HepG2 (cell line): ENCODE measurements at regions not wholly inside any gene's neighbourhood (a gene's known extent, or its start where the extent isn't known, plus 50 kb on each side); places are given as distances from the start of the nearest gene placed in this dataset.

ENCODE experiments used
- AGO1 ChIP-seq: fragments of 200-400 bp; formaldehyde crosslinking; IDR thresholded peaks from 2 replicates; pipeline ENCODE4 v1.6.1; 2017; ENCODE audit warnings: mild to moderate bottlenecking, low read depth, low read length, moderate library complexity; ENCODE audit not compliant: poor library complexity, severe bottlenecking
- ARNT ChIP-seq: fragments of 450-650 bp; IDR thresholded peaks from 2 replicates; pipeline ENCODE4 v1.6.1; 2017
- ATM ChIP-seq: fragments of 450-650 bp; IDR thresholded peaks from 2 replicates; pipeline ENCODE4 v1.7.1; 2017; ENCODE audit warnings: mild to moderate bottlenecking, borderline replicate concordance
- CHD2 ChIP-seq: IDR thresholded peaks from 2 replicates; pipeline ENCODE4 v1.6.1; 2011; ENCODE audit warnings: low read depth, low read length, improper control_type of control experiment
- DMAP1 ChIP-seq: IDR thresholded peaks from 2 replicates; pipeline ENCODE4 v1.6.1; 2016
- FLYWCH1 ChIP-seq: sonication (generic); formaldehyde crosslinking; IDR thresholded peaks from 2 replicates; pipeline ENCODE4 v1.8.1; 2023; ENCODE audit warnings: mild to moderate bottlenecking, missing genetic modification reagents
- HMGXB3 ChIP-seq: sonication (generic); formaldehyde crosslinking; IDR thresholded peaks from 2 replicates; pipeline ENCODE4 v1.4.0; 2020; ENCODE audit warnings: missing genetic modification reagents, borderline replicate concordance
- HNRNPUL1 ChIP-seq: fragments of 200-400 bp; formaldehyde crosslinking; IDR thresholded peaks from 2 replicates; pipeline ENCODE4 v1.6.1; 2017; ENCODE audit warnings: low read depth, mild to moderate bottlenecking, low read length, moderate library complexity
- JUND ChIP-seq: sonication (generic); formaldehyde crosslinking; IDR thresholded peaks from 2 replicates; pipeline ENCODE4 v1.8.0; 2022; ENCODE audit warnings: mild to moderate bottlenecking, missing genetic modification reagents
- KAT7 ChIP-seq: IDR thresholded peaks from 2 replicates; pipeline ENCODE4 v1.6.1; 2018; ENCODE audit warnings: borderline replicate concordance, missing compliant biosample characterization
- NKX3-1 ChIP-seq: sonication (generic); formaldehyde crosslinking; IDR thresholded peaks from 2 replicates; pipeline ENCODE4 v1.5.0; 2020; ENCODE audit warnings: missing genetic modification reagents
- SAP130 ChIP-seq: IDR thresholded peaks from 2 replicates; pipeline ENCODE4 v1.6.1; 2016; ENCODE audit warnings: low read depth
- SMAD9 ChIP-seq: sonication (generic); formaldehyde crosslinking; IDR thresholded peaks from 2 replicates; pipeline ENCODE4 v1.5.1; 2020; ENCODE audit warnings: mild to moderate bottlenecking, missing genetic modification reagents
- ZNF451 ChIP-seq: sonication (generic); formaldehyde crosslinking; IDR thresholded peaks from 2 replicates; pipeline ENCODE4 v1.5.0; 2020; ENCODE audit warnings: mild to moderate bottlenecking, missing genetic modification reagents
- ZNF615 ChIP-seq: sonication (generic); formaldehyde crosslinking; IDR thresholded peaks from 2 replicates; pipeline ENCODE4 v1.5.0; 2020; ENCODE audit warnings: mild to moderate bottlenecking, missing genetic modification reagents, borderline replicate concordance
- ZNF629 ChIP-seq: sonication (generic); formaldehyde crosslinking; conservative IDR thresholded peaks from 2 replicates; pipeline ENCODE4 v1.5.0; 2020; ENCODE audit warnings: missing genetic modification reagents
- ZNF660 ChIP-seq: sonication (generic); formaldehyde crosslinking; IDR thresholded peaks from 2 replicates; pipeline ENCODE4 v1.5.1; 2020; ENCODE audit warnings: mild to moderate bottlenecking, low read depth, missing genetic modification reagents, borderline replicate concordance
- ZNF777 ChIP-seq: sonication (generic); formaldehyde crosslinking; IDR thresholded peaks from 2 replicates; pipeline ENCODE4 v1.4.0; 2020; ENCODE audit warnings: missing genetic modification reagents
- ZSCAN25 ChIP-seq: sonication (generic); formaldehyde crosslinking; IDR thresholded peaks from 2 replicates; pipeline ENCODE4 v1.8.0; 2022; ENCODE audit warnings: mild to moderate bottlenecking, missing genetic modification reagents
- ZXDC ChIP-seq: sonication (generic); formaldehyde crosslinking; IDR thresholded peaks from 2 replicates; pipeline ENCODE4 v1.5.0; 2020; ENCODE audit warnings: mild to moderate bottlenecking, missing genetic modification reagents
- TF ChIP-seq, protein P1 (sequence below): sonication (generic); formaldehyde crosslinking; IDR thresholded peaks from 2 replicates; pipeline ENCODE4 v1.4.0; 2020; ENCODE audit warnings: low read depth, missing genetic modification reagents

- TF ChIP-seq ZNF660 (CRISPR knock-in tag) (no peak), ARNT (no peak), HMGXB3 (CRISPR knock-in tag) (no peak), ATM (no peak), DMAP1 (CRISPR knock-in tag) (no peak), NKX3-1 (no peak), JUND (CRISPR knock-in tag) (no peak), HNRNPUL1 (no peak), ZSCAN25 (CRISPR knock-in tag) (no peak), FLYWCH1 (CRISPR knock-in tag) (no peak), SMAD9 (no peak), AGO1 (no peak), ZXDC (CRISPR knock-in tag) (no peak), KAT7 (CRISPR knock-in tag) (no peak), CHD2 (no peak), ZNF451 (CRISPR knock-in tag) (no peak), ZNF629 (CRISPR knock-in tag) (no peak), ZNF777 (CRISPR knock-in tag) (no peak), ZNF615 (no peak), SAP130 (CRISPR knock-in tag) (no peak)
- TF ChIP-seq, protein P1, sequence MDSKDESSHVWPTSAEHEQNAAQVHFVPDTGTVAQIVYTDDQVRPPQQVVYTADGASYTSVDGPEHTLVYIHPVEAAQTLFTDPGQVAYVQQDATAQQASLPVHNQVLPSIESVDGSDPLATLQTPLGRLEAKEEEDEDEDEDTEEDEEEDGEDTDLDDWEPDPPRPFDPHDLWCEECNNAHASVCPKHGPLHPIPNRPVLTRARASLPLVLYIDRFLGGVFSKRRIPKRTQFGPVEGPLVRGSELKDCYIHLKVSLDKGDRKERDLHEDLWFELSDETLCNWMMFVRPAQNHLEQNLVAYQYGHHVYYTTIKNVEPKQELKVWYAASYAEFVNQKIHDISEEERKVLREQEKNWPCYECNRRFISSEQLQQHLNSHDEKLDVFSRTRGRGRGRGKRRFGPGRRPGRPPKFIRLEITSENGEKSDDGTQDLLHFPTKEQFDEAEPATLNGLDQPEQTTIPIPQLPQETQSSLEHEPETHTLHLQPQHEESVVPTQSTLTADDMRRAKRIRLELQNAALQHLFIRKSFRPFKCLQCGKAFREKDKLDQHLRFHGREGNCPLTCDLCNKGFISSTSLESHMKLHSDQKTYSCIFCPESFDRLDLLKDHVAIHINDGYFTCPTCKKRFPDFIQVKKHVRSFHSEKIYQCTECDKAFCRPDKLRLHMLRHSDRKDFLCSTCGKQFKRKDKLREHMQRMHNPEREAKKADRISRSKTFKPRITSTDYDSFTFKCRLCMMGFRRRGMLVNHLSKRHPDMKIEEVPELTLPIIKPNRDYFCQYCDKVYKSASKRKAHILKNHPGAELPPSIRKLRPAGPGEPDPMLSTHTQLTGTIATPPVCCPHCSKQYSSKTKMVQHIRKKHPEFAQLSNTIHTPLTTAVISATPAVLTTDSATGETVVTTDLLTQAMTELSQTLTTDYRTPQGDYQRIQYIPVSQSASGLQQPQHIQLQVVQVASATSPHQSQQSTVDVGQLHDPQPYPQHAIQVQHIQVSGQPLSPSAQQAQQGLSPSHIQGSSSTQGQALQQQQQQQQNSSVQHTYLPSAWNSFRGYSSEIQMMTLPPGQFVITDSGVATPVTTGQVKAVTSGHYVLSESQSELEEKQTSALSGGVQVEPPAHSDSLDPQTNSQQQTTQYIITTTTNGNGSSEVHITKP (CRISPR knock-in tag): no peak
Measured at GRCh38 chr11:129530154-129530895, 154.7 kb downstream of the BARX2 start (continued).
